ENCODE measurements at regions not wholly inside any gene's neighbourhood (a gene's known extent, or its start where the extent isn't known, plus 50 kb on each side); places are given as distances from the start of the nearest gene placed in this dataset.
"Not testable (repeated sequence)": the region's sequence is repeated elsewhere in the genome, so short reads cannot be mapped to it uniquely, and the experiment has no call there.

GRCh38 chr13:39893808-39894207 lies 238.3 kb downstream of the COG6 start:
- no peak for DNase-seq (ENCODE audit: low spot score)

GRCh38 chr13:39894586-39894985 lies 239.1 kb downstream of the COG6 start:
- DNase-seq (ENCODE audit: low spot score): no peak

GRCh38 chr13:39895254-39895653 lies 239.8 kb downstream of the COG6 start:
- peak; percentile 77 for DNase-seq (ENCODE audit: low spot score)

- DNase-seq (ENCODE audit: low spot score): no peak
These were observed 242.2 kb downstream of the COG6 start for GRCh38 chr13:39897636-39898035.

GRCh38 chr13:39900106-39900750 lies 244.8 kb downstream of the COG6 start:
- DNase-seq (ENCODE audit: low spot score): peak; percentile 47

GRCh38 chr13:39904959-39905358 lies 249.5 kb downstream of the COG6 start:
- no peak for DNase-seq (ENCODE audit: low spot score)

GRCh38 chr13:39909634-39910033 lies 254.2 kb downstream of the COG6 start:
- no peak for DNase-seq (ENCODE audit: low spot score)

GRCh38 chr13:39910041-39910440 lies 254.6 kb downstream of the COG6 start:
- DNase-seq (ENCODE audit: low spot score): no peak

- DNase-seq (ENCODE audit: low spot score): no peak
These were observed 255.4 kb downstream of the COG6 start for GRCh38 chr13:39910833-39911232.

- DNase-seq (ENCODE audit: low spot score): no peak
These were observed 257.9 kb downstream of the COG6 start for GRCh38 chr13:39913339-39913738.

GRCh38 chr13:39913928-39914327 lies 258.5 kb downstream of the COG6 start:
- no peak for DNase-seq (ENCODE audit: low spot score)

GRCh38 chr13:39915418-39915817 lies 260.0 kb downstream of the COG6 start:
- no peak for DNase-seq (ENCODE audit: low spot score)

- DNase-seq (ENCODE audit: low spot score): no peak
These were observed 260.9 kb downstream of the COG6 start for GRCh38 chr13:39916330-39916729.

GRCh38 chr13:39918620-39919236 lies 263.3 kb downstream of the COG6 start:
- no peak for DNase-seq (ENCODE audit: low spot score)

- no peak for DNase-seq (ENCODE audit: low spot score)
These were observed 265.2 kb downstream of the COG6 start for GRCh38 chr13:39920613-39921012.

- DNase-seq (ENCODE audit: low spot score): no peak
These were observed 270.9 kb downstream of the COG6 start for GRCh38 chr13:39926345-39926744.

GRCh38 chr13:39928261-39928660 lies 272.8 kb downstream of the COG6 start:
- DNase-seq (ENCODE audit: low spot score): no peak

GRCh38 chr13:39929583-39929982 lies 274.1 kb downstream of the COG6 start:
- no peak for DNase-seq (ENCODE audit: low spot score)

GRCh38 chr13:39930060-39930459 lies 274.6 kb downstream of the COG6 start:
- no peak for DNase-seq (ENCODE audit: low spot score)

- DNase-seq (ENCODE audit: low spot score): no peak
These were observed 275.3 kb downstream of the COG6 start for GRCh38 chr13:39930544-39931444.

GRCh38 chr13:39931505-39931904 lies 276.0 kb downstream of the COG6 start:
- DNase-seq (ENCODE audit: low spot score): no peak

- not testable (repeated sequence) for DNase-seq (ENCODE audit: low spot score)
These were observed 277.1 kb downstream of the COG6 start for GRCh38 chr13:39932514-39932913.

GRCh38 chr13:39935155-39935554 lies 279.7 kb downstream of the COG6 start:
- DNase-seq (ENCODE audit: low spot score): no peak
